ENCODE measurements at regions not wholly inside any gene's neighbourhood (a gene's known extent, or its start where the extent isn't known, plus 50 kb on each side); places are given as distances from the start of the nearest gene placed in this dataset.

DNA sequence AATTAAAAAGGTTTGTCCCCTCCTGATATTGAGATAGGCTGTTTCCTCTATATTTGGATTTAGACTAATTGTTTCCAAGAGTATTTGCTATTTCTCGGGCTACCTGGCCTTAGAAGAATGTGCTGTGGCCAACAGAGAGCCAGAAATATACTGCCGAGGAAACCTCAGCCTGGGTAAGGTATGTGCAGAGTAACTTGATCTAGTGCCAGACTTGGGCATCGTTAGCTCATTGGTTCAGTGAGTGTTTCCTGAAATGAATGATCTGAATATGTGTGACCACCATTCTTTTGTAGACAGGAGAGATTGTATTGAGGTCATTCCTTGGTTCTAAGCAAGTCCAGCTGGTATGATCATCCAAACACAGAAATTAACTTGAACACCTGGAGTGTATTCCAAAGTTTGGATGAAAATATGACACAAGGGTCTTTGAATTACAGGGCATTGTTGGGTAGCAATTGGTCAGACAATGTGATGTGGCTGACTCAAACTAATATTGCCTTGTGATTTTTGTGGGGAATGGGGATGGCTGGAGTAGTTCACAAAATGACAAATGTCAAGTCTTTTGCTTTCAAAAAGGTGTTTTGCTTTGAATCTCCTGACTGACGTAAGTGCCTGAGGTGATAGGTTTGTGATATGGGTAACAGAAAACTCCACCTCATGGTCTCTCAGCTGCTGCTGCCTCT is 100.2 kb upstream of the CXCL13 start:
- Histone ChIP-seq H3K9me3 (ENCODE audit: control insufficient read depth, low read depth, low read length) (no peaks in the 10 kb centered on the region), H2AFZ (ENCODE audit: control insufficient read depth, low read length) (no peak overlapping the region), H3K27me3 (ENCODE audit: control insufficient read depth, extremely low read depth, insufficient read depth, low read length) (peaks cover 27% of the 10 kb centered on the region), H3K4me2 (ENCODE audit: control insufficient read depth, extremely low read depth, insufficient read depth, low read depth, low read length) (no peak overlapping the region), H3K9ac (ENCODE audit: control insufficient read depth, extremely low read depth, insufficient read depth, low read length) (no peak overlapping the region), H4K20me1 (ENCODE audit: control insufficient read depth, extremely low read depth, insufficient read depth, low read length) (no peaks in the 10 kb centered on the region), H3K9me1 (ENCODE audit: control insufficient read depth, extremely low read depth, insufficient read depth, low read length) (no peaks in the 10 kb centered on the region), H3K4me1 (ENCODE audit: control insufficient read depth, extremely low read depth, insufficient read depth, low read length) (no peaks in the 10 kb centered on the region), H3K36me3 (ENCODE audit: control insufficient read depth in 2 of 2, extremely low read depth in 1 of 2, insufficient read depth in 2 of 2, low read length in 2 of 2) (no peaks in the 10 kb centered on the region), H3K79me2 (ENCODE audit: control insufficient read depth, insufficient read depth, low read length) (no peaks in the 10 kb centered on the region), H3K27ac (ENCODE audit: control insufficient read depth, insufficient read depth, low read length) (no peak overlapping the region), H3K4me3 (ENCODE audit: control insufficient read depth in 2 of 3, extremely low read depth in 1 of 3, insufficient read depth in 2 of 3, low read depth in 1 of 3, low read length in 3 of 3) (no peak overlapping the region)
- dilution Hi-C loops (cut with MboI; ENCODE audit: extremely low pct_ligation_motif_present, low sequenced_read_pairs) = no loop called here
- FAIRE-seq = no peak
- no peak for DNase-seq (ENCODE audit: low read depth, low spot score)
- no peak for TF ChIP-seq EZH2 (IDR thresholded peaks at IDR 0.05; ENCODE audit: low read length)

DNA sequence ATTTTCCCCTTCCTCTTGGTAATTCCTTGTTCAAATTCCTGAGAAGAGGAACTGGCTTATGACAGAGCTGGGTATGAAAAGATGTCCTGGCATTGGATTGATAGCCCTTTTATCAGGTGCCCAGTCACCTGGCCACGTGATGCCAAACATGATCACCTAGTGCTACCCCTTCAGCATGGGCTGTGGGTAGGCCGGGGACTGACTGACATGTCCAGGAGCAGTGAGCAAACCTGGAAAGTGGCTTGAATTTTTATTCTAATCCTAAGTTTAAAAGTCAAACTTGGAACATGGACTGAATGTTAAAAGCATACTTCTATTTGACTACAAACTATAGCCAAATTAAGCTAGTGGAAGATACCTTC is 99.7 kb upstream of the CXCL13 start:
- Histone ChIP-seq H3K4me2 (ENCODE audit: control insufficient read depth, extremely low read depth, insufficient read depth, low read depth, low read length) (no peak overlapping the region), H3K9ac (ENCODE audit: control insufficient read depth, extremely low read depth, insufficient read depth, low read length) (no peak overlapping the region), H3K4me3 (ENCODE audit: control insufficient read depth in 2 of 3, extremely low read depth in 1 of 3, insufficient read depth in 2 of 3, low read depth in 1 of 3, low read length in 3 of 3) (no peak overlapping the region), H3K4me1 (ENCODE audit: control insufficient read depth, extremely low read depth, insufficient read depth, low read length) (no peaks in the 10 kb centered on the region), H3K27me3 (ENCODE audit: control insufficient read depth, extremely low read depth, insufficient read depth, low read length) (peaks cover 25% of the 10 kb centered on the region), H3K27ac (ENCODE audit: control insufficient read depth, insufficient read depth, low read length) (no peak overlapping the region), H3K79me2 (ENCODE audit: control insufficient read depth, insufficient read depth, low read length) (no peaks in the 10 kb centered on the region), H3K36me3 (ENCODE audit: control insufficient read depth in 2 of 2, extremely low read depth in 1 of 2, insufficient read depth in 2 of 2, low read length in 2 of 2) (no peaks in the 10 kb centered on the region), H3K9me3 (ENCODE audit: control insufficient read depth, low read depth, low read length) (no peaks in the 10 kb centered on the region), H2AFZ (ENCODE audit: control insufficient read depth, low read length) (no peak overlapping the region), H3K9me1 (ENCODE audit: control insufficient read depth, extremely low read depth, insufficient read depth, low read length) (no peaks in the 10 kb centered on the region), H4K20me1 (ENCODE audit: control insufficient read depth, extremely low read depth, insufficient read depth, low read length) (no peaks in the 10 kb centered on the region)
- FAIRE-seq (no peak), DNase-seq (ENCODE audit: low read depth, low spot score) (no peak)
- dilution Hi-C loops (cut with MboI; ENCODE audit: extremely low pct_ligation_motif_present, low sequenced_read_pairs) = no loop called here
- TF ChIP-seq, protein P1, sequence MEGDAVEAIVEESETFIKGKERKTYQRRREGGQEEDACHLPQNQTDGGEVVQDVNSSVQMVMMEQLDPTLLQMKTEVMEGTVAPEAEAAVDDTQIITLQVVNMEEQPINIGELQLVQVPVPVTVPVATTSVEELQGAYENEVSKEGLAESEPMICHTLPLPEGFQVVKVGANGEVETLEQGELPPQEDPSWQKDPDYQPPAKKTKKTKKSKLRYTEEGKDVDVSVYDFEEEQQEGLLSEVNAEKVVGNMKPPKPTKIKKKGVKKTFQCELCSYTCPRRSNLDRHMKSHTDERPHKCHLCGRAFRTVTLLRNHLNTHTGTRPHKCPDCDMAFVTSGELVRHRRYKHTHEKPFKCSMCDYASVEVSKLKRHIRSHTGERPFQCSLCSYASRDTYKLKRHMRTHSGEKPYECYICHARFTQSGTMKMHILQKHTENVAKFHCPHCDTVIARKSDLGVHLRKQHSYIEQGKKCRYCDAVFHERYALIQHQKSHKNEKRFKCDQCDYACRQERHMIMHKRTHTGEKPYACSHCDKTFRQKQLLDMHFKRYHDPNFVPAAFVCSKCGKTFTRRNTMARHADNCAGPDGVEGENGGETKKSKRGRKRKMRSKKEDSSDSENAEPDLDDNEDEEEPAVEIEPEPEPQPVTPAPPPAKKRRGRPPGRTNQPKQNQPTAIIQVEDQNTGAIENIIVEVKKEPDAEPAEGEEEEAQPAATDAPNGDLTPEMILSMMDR (optimal IDR thresholded peaks at IDR 0.05 in 1 of 3, IDR thresholded peaks at IDR 0.05 in 1 of 3, conservative IDR thresholded peaks at IDR 0.05 in 1 of 3; ENCODE audit: extremely low read depth in 1 of 3, insufficient read depth in 2 of 3, low read length in 3 of 3) = no peak
- no peak for TF ChIP-seq EZH2 (IDR thresholded peaks at IDR 0.05; ENCODE audit: low read length)

DNA sequence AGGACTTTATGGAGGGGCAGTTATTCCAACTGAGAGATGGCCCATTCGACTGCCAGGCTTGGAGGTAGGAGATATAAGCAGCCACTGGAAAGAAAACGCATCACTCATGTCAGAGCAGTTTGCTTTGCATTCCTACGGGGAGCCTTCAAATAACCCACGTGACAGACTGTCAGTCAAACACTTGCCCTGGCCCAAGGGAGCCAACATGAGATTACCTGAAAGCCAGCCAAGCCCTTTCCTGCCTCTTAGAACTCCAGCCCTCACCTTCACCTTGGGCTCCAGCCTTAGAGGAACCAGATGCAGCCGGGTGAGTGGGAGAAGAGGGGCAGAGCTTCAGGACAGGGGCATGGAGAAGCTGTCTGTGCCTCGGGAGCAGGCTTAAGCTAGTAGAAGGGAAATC is 95.3 kb upstream of the CXCL13 start:
- no peaks in the 10 kb centered on the region for H3K9me1 ChIP-seq (ENCODE audit: control insufficient read depth, extremely low read depth, insufficient read depth, low read length)
- FAIRE-seq = no peak

More for the DNA sequence above, 95.3 kb upstream of the CXCL13 start:
- TF ChIP-seq, protein P1 (optimal IDR thresholded peaks at IDR 0.05 in 1 of 3, IDR thresholded peaks at IDR 0.05 in 1 of 3, conservative IDR thresholded peaks at IDR 0.05 in 1 of 3; ENCODE audit: extremely low read depth in 1 of 3, insufficient read depth in 2 of 3, low read length in 3 of 3) = no peak
- TF ChIP-seq EZH2 (IDR thresholded peaks at IDR 0.05; ENCODE audit: low read length) = no peak
- dilution Hi-C loops (cut with MboI; ENCODE audit: extremely low pct_ligation_motif_present, low sequenced_read_pairs) = no loop called here
- Histone ChIP-seq H2AFZ (ENCODE audit: control insufficient read depth, low read length) (no peak overlapping the region), H3K79me2 (ENCODE audit: control insufficient read depth, insufficient read depth, low read length) (no peaks in the 10 kb centered on the region), H3K9ac (ENCODE audit: control insufficient read depth, extremely low read depth, insufficient read depth, low read length) (no peak overlapping the region), H4K20me1 (ENCODE audit: control insufficient read depth, extremely low read depth, insufficient read depth, low read length) (no peaks in the 10 kb centered on the region), H3K9me3 (ENCODE audit: control insufficient read depth, low read depth, low read length) (no peaks in the 10 kb centered on the region), H3K27ac (ENCODE audit: control insufficient read depth, insufficient read depth, low read length) (no peak overlapping the region), H3K36me3 (ENCODE audit: control insufficient read depth in 2 of 2, extremely low read depth in 1 of 2, insufficient read depth in 2 of 2, low read length in 2 of 2) (no peaks in the 10 kb centered on the region), H3K4me1 (ENCODE audit: control insufficient read depth, extremely low read depth, insufficient read depth, low read length) (no peaks in the 10 kb centered on the region), H3K4me2 (ENCODE audit: control insufficient read depth, extremely low read depth, insufficient read depth, low read depth, low read length) (no peak overlapping the region), H3K4me3 (ENCODE audit: control insufficient read depth in 2 of 3, extremely low read depth in 1 of 3, insufficient read depth in 2 of 3, low read depth in 1 of 3, low read length in 3 of 3) (no peak overlapping the region), H3K27me3 (ENCODE audit: control insufficient read depth, extremely low read depth, insufficient read depth, low read length) (peaks cover 20% of the 10 kb centered on the region)
- DNase-seq (ENCODE audit: low read depth, low spot score) = no peak
